ENCODE measurements at regions not wholly inside any gene's neighbourhood (a gene's known extent, or its start where the extent isn't known, plus 50 kb on each side); places are given as distances from the start of the nearest gene placed in this dataset.

- TF ChIP-seq POLR2A (IDR thresholded peaks at IDR 0.05; ENCODE audit: low read depth, low read length): no peak
- DNase-seq (ENCODE audit: insufficient read length, low spot score) (no peak), FAIRE-seq (no peak)
Measured at GRCh38 chr1:38718031-38718430, 141.5 kb downstream of the RRAGC start.

GRCh38 chr1:38716229-38716628 lies 143.3 kb downstream of the RRAGC start:
- no peak for TF ChIP-seq POLR2A (IDR thresholded peaks at IDR 0.05; ENCODE audit: low read depth, low read length)
- no peak for DNase-seq (ENCODE audit: insufficient read length, low spot score)
- no peak for FAIRE-seq

- no peak for DNase-seq (ENCODE audit: insufficient read length, low spot score)
- no peak for FAIRE-seq
- TF ChIP-seq POLR2A (IDR thresholded peaks at IDR 0.05; ENCODE audit: low read depth, low read length): no peak
Measured at GRCh38 chr1:38715415-38715814, 144.2 kb downstream of the RRAGC start.

GRCh38 chr1:38712046-38712445 lies 147.5 kb downstream of the RRAGC start:
- no peak for DNase-seq (ENCODE audit: insufficient read length, low spot score)
- no peak for FAIRE-seq
- TF ChIP-seq POLR2A (IDR thresholded peaks at IDR 0.05; ENCODE audit: low read depth, low read length): no peak

GRCh38 chr1:38708701-38709258 lies 150.8 kb downstream of the RRAGC start:
- TF ChIP-seq POLR2A (IDR thresholded peaks at IDR 0.05; ENCODE audit: low read depth, low read length): no peak
- FAIRE-seq (no peak), DNase-seq (ENCODE audit: insufficient read length, low spot score) (no peak)

GRCh38 chr1:38701088-38701487 lies 158.5 kb downstream of the RRAGC start:
- TF ChIP-seq POLR2A (IDR thresholded peaks at IDR 0.05; ENCODE audit: low read depth, low read length): no peak
- FAIRE-seq: no peak

GRCh38 chr1:38700077-38700470 lies 159.5 kb downstream of the RRAGC start:
- no peak for FAIRE-seq
- DNase-seq (ENCODE audit: insufficient read length, low spot score): no peak
- no peak for TF ChIP-seq POLR2A (IDR thresholded peaks at IDR 0.05; ENCODE audit: low read depth, low read length)

More at GRCh38 chr1:38701088-38701487, 158.5 kb downstream of the RRAGC start:
- no peak for DNase-seq (ENCODE audit: insufficient read length, low spot score)

- DNase-seq (ENCODE audit: insufficient read length, low spot score): no peak
- no peak for FAIRE-seq
- TF ChIP-seq POLR2A (IDR thresholded peaks at IDR 0.05; ENCODE audit: low read depth, low read length): no peak
Measured at GRCh38 chr1:38699330-38700076, 160.1 kb downstream of the RRAGC start.

GRCh38 chr1:38697387-38697786 lies 162.2 kb downstream of the RRAGC start:
- DNase-seq (ENCODE audit: insufficient read length, low spot score) (no peak), FAIRE-seq (no peak)
- no peak for TF ChIP-seq POLR2A (IDR thresholded peaks at IDR 0.05; ENCODE audit: low read depth, low read length)

- no peak for DNase-seq (ENCODE audit: insufficient read length, low spot score)
- FAIRE-seq: no peak
- TF ChIP-seq POLR2A (IDR thresholded peaks at IDR 0.05; ENCODE audit: low read depth, low read length): no peak
Measured at GRCh38 chr1:38696371-38696770, 163.2 kb downstream of the RRAGC start.

- FAIRE-seq (no peak), DNase-seq (ENCODE audit: insufficient read length, low spot score) (no peak)
- TF ChIP-seq POLR2A (IDR thresholded peaks at IDR 0.05; ENCODE audit: low read depth, low read length): no peak
Measured at GRCh38 chr1:38693759-38694158, 165.8 kb downstream of the RRAGC start.

- FAIRE-seq: no peak
- DNase-seq (ENCODE audit: insufficient read length, low spot score): no peak
- TF ChIP-seq POLR2A (IDR thresholded peaks at IDR 0.05; ENCODE audit: low read depth, low read length): no peak
Measured at GRCh38 chr1:38693031-38693430, 166.5 kb downstream of the RRAGC start.

- no peak for TF ChIP-seq POLR2A (IDR thresholded peaks at IDR 0.05; ENCODE audit: low read depth, low read length)
- no peak for DNase-seq (ENCODE audit: insufficient read length, low spot score)
- peak; percentile 57 for FAIRE-seq
Measured at GRCh38 chr1:38690790-38691449, 168.7 kb downstream of the RRAGC start.

GRCh38 chr1:38686927-38687255 lies 172.7 kb downstream of the RRAGC start:
- no peak for DNase-seq (ENCODE audit: insufficient read length, low spot score)
- TF ChIP-seq POLR2A (IDR thresholded peaks at IDR 0.05; ENCODE audit: low read depth, low read length): no peak
- FAIRE-seq: no peak

All from H54 (cell line).